ENCODE measurements at regions not wholly inside any gene's neighbourhood (a gene's known extent, or its start where the extent isn't known, plus 50 kb on each side); places are given as distances from the start of the nearest gene placed in this dataset.

GRCh38 chr6:104460738-104461483 is 398.8 kb downstream of the HACE1 start:
- TF ChIP-seq, protein P1, sequence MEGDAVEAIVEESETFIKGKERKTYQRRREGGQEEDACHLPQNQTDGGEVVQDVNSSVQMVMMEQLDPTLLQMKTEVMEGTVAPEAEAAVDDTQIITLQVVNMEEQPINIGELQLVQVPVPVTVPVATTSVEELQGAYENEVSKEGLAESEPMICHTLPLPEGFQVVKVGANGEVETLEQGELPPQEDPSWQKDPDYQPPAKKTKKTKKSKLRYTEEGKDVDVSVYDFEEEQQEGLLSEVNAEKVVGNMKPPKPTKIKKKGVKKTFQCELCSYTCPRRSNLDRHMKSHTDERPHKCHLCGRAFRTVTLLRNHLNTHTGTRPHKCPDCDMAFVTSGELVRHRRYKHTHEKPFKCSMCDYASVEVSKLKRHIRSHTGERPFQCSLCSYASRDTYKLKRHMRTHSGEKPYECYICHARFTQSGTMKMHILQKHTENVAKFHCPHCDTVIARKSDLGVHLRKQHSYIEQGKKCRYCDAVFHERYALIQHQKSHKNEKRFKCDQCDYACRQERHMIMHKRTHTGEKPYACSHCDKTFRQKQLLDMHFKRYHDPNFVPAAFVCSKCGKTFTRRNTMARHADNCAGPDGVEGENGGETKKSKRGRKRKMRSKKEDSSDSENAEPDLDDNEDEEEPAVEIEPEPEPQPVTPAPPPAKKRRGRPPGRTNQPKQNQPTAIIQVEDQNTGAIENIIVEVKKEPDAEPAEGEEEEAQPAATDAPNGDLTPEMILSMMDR (IDR thresholded peaks at IDR 0.05): no peak

GRCh38 chr6:104459543-104459942 is 400.2 kb downstream of the HACE1 start:
- TF ChIP-seq, protein P1 (IDR thresholded peaks at IDR 0.05): no peak

DNA sequence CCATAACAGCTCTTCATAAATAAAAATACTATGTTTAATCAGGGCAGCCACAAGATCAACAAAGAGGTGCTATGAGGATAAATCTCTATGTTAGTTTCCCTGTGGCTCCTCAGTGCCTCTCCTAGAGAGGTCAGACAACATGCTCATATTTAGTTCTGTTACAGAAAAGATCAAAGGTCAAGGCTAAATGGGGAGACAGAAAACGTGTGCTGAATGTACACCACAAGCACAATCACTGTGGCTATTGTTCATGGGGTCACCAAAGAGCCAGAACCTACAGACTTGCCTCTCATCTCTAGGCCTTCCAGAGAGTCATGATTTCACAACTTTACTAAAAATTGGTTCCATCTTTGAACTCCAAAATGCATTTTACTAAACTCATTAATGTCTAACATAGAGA is 409.8 kb downstream of the HACE1 start:
- TF ChIP-seq, protein P1 (IDR thresholded peaks at IDR 0.05): no peak

GRCh38 chr6:104434519-104434918 is 425.2 kb downstream of the HACE1 start:
- TF ChIP-seq, protein P1 (IDR thresholded peaks at IDR 0.05): no peak

GRCh38 chr6:104431096-104431495 is 428.6 kb downstream of the HACE1 start:
- TF ChIP-seq, protein P1 (IDR thresholded peaks at IDR 0.05): no peak

DNA sequence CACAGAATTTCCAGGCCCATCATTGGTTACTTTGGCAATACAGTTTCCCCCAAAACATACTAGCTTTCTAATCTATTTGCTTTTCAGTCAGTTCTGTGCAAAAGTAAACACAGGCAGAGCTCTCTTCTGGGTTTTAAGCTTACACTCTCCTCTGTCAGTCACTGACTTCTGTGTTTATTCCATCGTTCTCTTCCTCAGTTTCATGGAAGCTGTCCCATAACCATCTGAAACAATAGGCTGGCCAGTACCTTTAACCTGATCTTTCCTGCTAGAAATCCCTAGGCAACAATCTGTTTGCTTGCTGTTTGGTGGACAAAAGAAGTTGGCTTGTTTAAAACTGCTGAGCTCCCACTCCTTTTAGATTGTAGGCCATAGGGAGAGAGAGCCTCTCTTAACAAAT is 431.5 kb downstream of the HACE1 start:
- TF ChIP-seq, protein P1 (IDR thresholded peaks at IDR 0.05): no peak

GRCh38 chr6:104423691-104424090 is 436.0 kb downstream of the HACE1 start:
- TF ChIP-seq, protein P1 (IDR thresholded peaks at IDR 0.05): no peak

DNA sequence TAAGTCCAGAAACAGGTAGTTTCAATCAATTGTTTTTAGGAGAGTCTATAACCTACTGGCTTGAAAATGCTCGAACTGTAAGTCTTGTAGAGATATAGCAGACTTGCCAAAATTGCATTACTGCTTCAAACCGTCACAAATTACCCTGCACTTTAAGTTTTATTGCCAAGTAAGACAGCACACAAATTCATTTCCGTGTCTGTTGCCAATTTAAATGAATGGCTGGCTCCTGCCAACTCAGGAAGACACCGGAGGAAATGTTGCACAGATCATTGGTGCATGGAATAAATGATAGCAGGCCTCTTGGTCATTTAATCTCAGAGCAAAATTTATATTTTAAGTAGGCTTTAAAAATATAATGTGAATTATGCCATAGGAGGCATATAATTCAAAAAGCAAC is 438.1 kb downstream of the HACE1 start:
- TF ChIP-seq, protein P1 (IDR thresholded peaks at IDR 0.05): no peak
